CD4-positive, alpha-beta T cell (primary cell): ENCODE measurements at regions not wholly inside any gene's neighbourhood (a gene's known extent, or its start where the extent isn't known, plus 50 kb on each side); places are given as distances from the start of the nearest gene placed in this dataset.

Experiments used
- ATAC-seq: fragments of 200-7000 bp; cut with Tn5 transposase; one replicate; pipeline ENCODE4 v1.10.0; 2022; ENCODE audit warnings: mild to moderate bottlenecking; ENCODE audit not compliant: poor library complexity
- CTCF ChIA-PET: fragments of 350-600 bp; sonication (Branson Sonifier 250); formaldehyde crosslinking; loops from one replicate; lab custom pipeline; 2021; ENCODE audit warnings: antibody characterized with exemption, inconsistent platforms; lab: Charles Lee
- POLR2A ChIA-PET: fragments of 350-600 bp; sonication (Branson Sonifier 250); formaldehyde crosslinking; loops from one replicate; lab custom pipeline; 2021; ENCODE audit warnings: antibody characterized with exemption, inconsistent platforms; lab: Charles Lee
- DNase-seq, 14 experiments: peaks; one replicate each; pipeline ENCODE4 v3.0.0-alpha.2; 2013 to 2020; ENCODE audit warnings: mixed read lengths in 2 of 14
- H3K27ac ChIP-seq, 2 donors: one replicate each; pipeline versions ENCODE4 v1.5.1 to v1.7.0; 2013; ENCODE audit warnings: low read length in 2 of 2, low read depth in 1 of 2, mild to moderate bottlenecking in 1 of 2
- H3K27me3 ChIP-seq, 2 experiments: 1 replicate in 1 of 2; 2 replicates in 1 of 2; pipeline versions ENCODE4 v1.6.1 to v1.7.0; 2013; ENCODE audit warnings: low read length in 2 of 2, control low read depth in 1 of 2, mild to moderate bottlenecking in 1 of 2, moderate library complexity in 1 of 2; ENCODE audit not compliant: insufficient read depth in 2 of 2, control insufficient read depth in 1 of 2
- H3K36me3 ChIP-seq: one replicate; pipeline ENCODE4 v1.6.1; 2013; ENCODE audit warnings: low read length, control low read depth; ENCODE audit not compliant: insufficient read depth
- H3K4me1 ChIP-seq: one replicate; pipeline ENCODE4 v1.6.1; 2013; ENCODE audit warnings: low read length, control low read depth; ENCODE audit not compliant: insufficient read depth
- H3K4me3 ChIP-seq: one replicate; pipeline ENCODE4 v1.5.1; 2013; ENCODE audit warnings: mild to moderate bottlenecking, low read length, moderate library complexity
- H3K9me3 ChIP-seq, 2 experiments: 1 replicate in 1 of 2; 2 replicates in 1 of 2; pipeline versions ENCODE4 v1.6.1 to v1.7.0; 2013; ENCODE audit warnings: low read length in 2 of 2, mild to moderate bottlenecking in 2 of 2, control low read depth in 1 of 2, moderate library complexity in 1 of 2; ENCODE audit not compliant: control insufficient read depth in 1 of 2, insufficient read depth in 1 of 2
- H3K27ac Mint-ChIP-seq: one replicate; pipeline ENCODE4 v1.8.0; 2020; ENCODE audit warnings: mixed read lengths
- H3K27me3 Mint-ChIP-seq: one replicate; pipeline ENCODE4 v1.8.0; 2021; ENCODE audit warnings: mixed read lengths
- H3K36me3 Mint-ChIP-seq: one replicate; pipeline ENCODE4 v1.8.0; 2021; ENCODE audit warnings: low read depth, mixed read lengths
- H3K4me1 Mint-ChIP-seq: one replicate; pipeline ENCODE4 v1.8.0; 2021; ENCODE audit warnings: low read depth, mixed read lengths
- H3K4me3 Mint-ChIP-seq: one replicate; pipeline ENCODE4 v1.8.0; 2020; ENCODE audit warnings: mild to moderate bottlenecking, mixed read lengths
- H3K9me3 Mint-ChIP-seq: one replicate; pipeline ENCODE4 v1.8.0; 2020; ENCODE audit warnings: mixed read lengths
- CTCF ChIP-seq: fragments of 200-600 bp; IDR thresholded peaks from one replicate; pipeline ENCODE4 v1.8.0; 2022; ENCODE audit warnings: antibody characterized with exemption, mild to moderate bottlenecking
- intact Hi-C, 2 experiments: fragments of 100-400 bp; cut with DNase I in 1 of 2; cut with micrococcal nuclease in 1 of 2; formaldehyde crosslinking; loops; one replicate each; pipeline versions ENCODE4 v1.15.1 to v1.9.0; 2023 to 2025; cut with DNase I, micrococcal nuclease

- H3K4me1 ChIP-seq = no peaks in the 10 kb centered on the region
- no peaks in the 10 kb centered on the region for H3K9me3 ChIP-seq
- no peaks in the 10 kb centered on the region for H3K36me3 Mint-ChIP-seq
- DNase-seq = no peak
- H3K9me3 Mint-ChIP-seq = no peaks in the 10 kb centered on the region
- peaks cover 2 to 4% of the 10 kb centered on the region in 2 experiments for H3K27me3 ChIP-seq
- no peak overlapping the region for H3K27ac ChIP-seq
- no peak overlapping the region for H3K4me3 Mint-ChIP-seq
- POLR2A ChIA-PET = no interaction called here
- H3K4me3 ChIP-seq = no peak overlapping the region
- CTCF ChIA-PET = interaction anchor here (1.4 kb wide), 1 partner anchor 14 kb away, joined by 3 read pairs; no protein-coding TSS in a partner anchor
- H3K27ac Mint-ChIP-seq = no peak overlapping the region
- no peak for ATAC-seq
- peaks cover 5% of the 10 kb centered on the region for H3K27me3 Mint-ChIP-seq
- H3K36me3 ChIP-seq = no peaks in the 10 kb centered on the region
- intact Hi-C loops = no loop called here
- TF ChIP-seq CTCF = no peak
- no peaks in the 10 kb centered on the region for H3K4me1 Mint-ChIP-seq
Measured at GRCh38 chr4:56244681-56245080, 142.6 kb downstream of the AASDH start.

- H3K27ac ChIP-seq = no peak overlapping the region
- no peaks in the 10 kb centered on the region for H3K4me1 ChIP-seq
- no peaks in the 10 kb centered on the region for H3K36me3 Mint-ChIP-seq
- intact Hi-C loops = no loop called here
- H3K27ac Mint-ChIP-seq = no peak overlapping the region
- H3K27me3 Mint-ChIP-seq = peaks cover 5% of the 10 kb centered on the region
- peaks cover 4 to 5% of the 10 kb centered on the region in 2 experiments for H3K27me3 ChIP-seq
- TF ChIP-seq CTCF = no peak
- DNase-seq (no peak), ATAC-seq (no peak)
- CTCF ChIA-PET = no interaction called here
- H3K4me1 Mint-ChIP-seq = no peaks in the 10 kb centered on the region
- H3K4me3 ChIP-seq = no peak overlapping the region
- no peaks in the 10 kb centered on the region for H3K9me3 Mint-ChIP-seq
- H3K4me3 Mint-ChIP-seq = no peak overlapping the region
- no peaks in the 10 kb centered on the region for H3K36me3 ChIP-seq
- H3K9me3 ChIP-seq = no peaks in the 10 kb centered on the region
- POLR2A ChIA-PET = no interaction called here
Measured at GRCh38 chr4:56243107-56243506, 144.2 kb downstream of the AASDH start.

GRCh38 chr4:56241500-56241899, 145.8 kb downstream of the AASDH start:
- TF ChIP-seq CTCF = no peak
- Mint-ChIP-seq H3K36me3 (no peaks in the 10 kb centered on the region), H3K27me3 (peaks cover 5% of the 10 kb centered on the region), H3K9me3 (no peaks in the 10 kb centered on the region), H3K4me1 (no peaks in the 10 kb centered on the region), H3K4me3 (no peak overlapping the region), H3K27ac (no peak overlapping the region)
- Histone ChIP-seq H3K27me3 (peaks cover 0 to 4% of the 10 kb centered on the region in 2 experiments), H3K27ac (no peak overlapping the region), H3K9me3 (no peaks in the 10 kb centered on the region), H3K36me3 (no peaks in the 10 kb centered on the region), H3K4me1 (no peaks in the 10 kb centered on the region), H3K4me3 (no peak overlapping the region)
- ChIA-PET CTCF (no interaction called here), POLR2A (no interaction called here)
- ATAC-seq = no peak
- intact Hi-C loops = no loop called here
- no peak for DNase-seq
